NCI-H526 treated with DMSO at 0.1 percent for 48 hours (cell line): ENCODE measurements at regions not wholly inside any gene's neighbourhood (a gene's known extent, or its start where the extent isn't known, plus 50 kb on each side); places are given as distances from the start of the nearest gene placed in this dataset.

ENCODE experiments used
- DNase-seq: peaks from one replicate; lab custom pipeline; 2025; lab: John Stamatoyannopoulos, UW

DNA sequence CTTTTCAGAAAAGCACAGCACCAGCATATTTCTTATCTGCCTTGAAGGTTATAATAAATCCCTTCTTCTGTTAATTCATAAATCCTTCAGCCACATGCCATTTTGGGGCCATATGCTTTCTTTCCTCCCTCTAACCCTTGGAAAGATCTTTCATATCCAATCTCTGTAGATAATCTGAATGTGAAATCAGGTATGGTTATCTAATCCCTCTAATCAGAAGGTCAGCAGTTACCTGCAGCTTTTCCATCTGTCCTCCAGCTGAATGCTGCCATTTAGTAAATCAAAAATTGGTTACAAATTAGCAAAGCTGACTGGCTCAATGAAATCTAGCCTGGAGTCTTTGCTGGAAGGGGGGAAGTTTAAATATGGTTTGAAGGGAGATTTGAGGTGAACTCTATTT, 230.5 kb downstream of the PIK3C3 start:
- DNase-seq = no peak

DNA sequence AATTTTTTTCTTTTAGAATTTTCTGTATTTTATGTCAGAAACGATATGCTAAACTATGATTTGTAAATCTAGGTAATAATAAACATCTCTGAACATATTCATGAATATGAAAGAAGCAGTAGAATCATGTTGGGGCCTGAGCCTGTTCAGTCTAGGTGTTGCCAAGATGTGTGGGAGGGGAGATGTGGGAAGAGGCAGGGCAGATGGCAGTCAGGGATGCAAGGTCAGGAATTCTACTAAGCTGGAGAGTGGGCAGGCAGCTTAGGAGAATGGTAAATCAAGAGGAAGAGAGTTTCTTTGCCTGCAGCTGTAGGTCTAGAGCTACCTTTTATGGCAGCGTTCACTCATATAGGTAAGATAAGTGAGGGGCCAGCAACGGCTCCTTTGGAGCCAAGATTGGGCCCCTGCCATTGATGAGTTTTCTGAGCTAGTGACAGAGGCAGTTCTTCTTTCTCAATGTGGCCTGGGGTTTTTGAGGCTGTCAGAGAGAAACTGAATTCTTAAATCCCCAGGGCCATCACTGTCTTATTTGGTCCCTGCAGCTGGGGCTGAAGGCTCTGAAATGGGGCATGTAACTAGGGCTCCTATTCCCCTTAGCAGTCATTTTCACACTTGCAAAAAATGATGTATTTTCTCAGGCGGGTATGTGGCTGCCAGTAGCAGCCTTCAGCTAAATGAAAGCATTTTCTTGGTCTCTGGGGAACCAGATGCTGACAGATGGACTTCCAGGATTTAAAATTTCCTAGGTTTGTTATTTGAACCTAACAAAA, 232.8 kb downstream of the PIK3C3 start:
- no peak for DNase-seq

DNA sequence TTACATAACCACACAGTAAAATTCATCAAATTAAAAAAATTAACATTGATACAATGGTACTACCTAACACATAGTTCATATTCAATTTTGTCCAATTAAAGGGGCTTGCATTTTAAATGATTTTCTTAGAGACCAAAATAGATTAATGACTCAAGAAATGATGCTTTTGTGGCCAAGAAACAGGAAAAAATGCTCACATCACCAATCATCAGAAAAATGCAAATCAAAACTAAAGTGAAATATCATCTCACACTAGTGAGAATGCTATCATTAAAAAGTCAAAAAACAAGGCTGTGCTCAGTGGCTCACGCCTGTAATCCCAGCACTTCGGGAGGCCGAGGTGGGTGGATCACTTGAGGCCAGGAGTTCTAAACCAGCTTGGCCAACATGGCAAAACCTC, 235.6 kb downstream of the PIK3C3 start:
- DNase-seq = no peak

DNA sequence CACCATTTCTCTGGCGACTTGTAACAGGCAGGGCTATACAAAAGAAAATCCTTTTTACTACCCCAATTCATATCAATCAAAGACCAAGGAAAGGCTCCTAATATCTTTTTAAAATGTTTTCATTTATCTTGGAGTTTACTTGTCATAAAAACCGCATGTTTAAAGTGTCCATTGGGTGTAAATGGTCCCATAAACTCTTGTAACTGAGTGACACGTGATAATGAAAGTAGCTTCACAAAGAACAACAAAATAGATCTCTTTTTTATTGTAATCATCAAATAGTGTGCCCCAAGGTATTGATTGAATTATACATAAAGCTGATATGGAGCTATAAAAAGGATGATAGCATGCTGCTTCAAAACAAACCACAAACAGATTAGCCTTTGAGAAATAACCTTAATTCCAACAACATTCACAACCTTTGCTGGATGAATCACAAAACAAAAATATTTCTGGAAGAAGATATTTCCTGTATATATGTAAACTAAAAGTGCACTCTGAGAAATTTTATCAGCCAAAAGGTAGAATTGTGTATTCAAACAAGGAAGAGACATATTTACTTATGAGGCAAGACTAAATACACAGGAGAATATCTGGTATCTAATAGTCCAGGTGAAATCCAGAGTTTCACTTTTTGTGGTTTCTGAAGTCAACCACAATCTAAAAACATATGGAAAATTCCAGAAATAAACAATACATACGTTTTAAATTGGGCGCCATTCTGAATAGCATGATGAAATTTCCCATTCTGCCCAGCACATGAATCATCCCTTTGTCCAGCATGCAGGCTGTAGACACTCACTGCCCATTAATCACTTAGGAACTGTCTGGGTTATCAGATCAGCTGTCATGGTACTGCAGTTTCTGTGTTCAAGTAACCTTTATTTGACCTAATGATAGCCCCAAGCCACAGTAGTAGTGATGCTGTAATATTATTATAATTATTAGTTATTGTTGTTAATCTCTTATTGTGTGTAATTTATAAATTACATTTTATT, 237.5 kb downstream of the PIK3C3 start:
- DNase-seq = no peak

DNA sequence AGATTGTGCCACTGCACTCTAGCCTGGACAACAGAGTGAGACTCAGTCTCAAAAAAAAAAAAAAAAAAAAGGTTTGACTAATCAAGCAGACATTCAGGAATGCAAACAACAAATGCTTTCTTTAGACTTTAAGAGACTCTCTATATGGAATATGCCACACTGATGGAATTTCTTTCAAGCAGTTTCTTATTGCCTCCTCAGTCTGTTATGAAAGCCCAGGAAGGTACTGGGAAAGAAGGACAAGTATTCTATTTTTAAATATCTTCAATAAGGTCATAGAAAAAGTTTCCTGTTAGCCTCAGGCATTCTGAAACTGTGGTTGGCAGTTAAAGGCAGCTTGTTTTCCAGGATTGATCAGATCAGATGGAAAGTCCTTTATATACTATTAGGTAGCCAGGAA, 241.6 kb downstream of the PIK3C3 start:
- no peak for DNase-seq

DNA sequence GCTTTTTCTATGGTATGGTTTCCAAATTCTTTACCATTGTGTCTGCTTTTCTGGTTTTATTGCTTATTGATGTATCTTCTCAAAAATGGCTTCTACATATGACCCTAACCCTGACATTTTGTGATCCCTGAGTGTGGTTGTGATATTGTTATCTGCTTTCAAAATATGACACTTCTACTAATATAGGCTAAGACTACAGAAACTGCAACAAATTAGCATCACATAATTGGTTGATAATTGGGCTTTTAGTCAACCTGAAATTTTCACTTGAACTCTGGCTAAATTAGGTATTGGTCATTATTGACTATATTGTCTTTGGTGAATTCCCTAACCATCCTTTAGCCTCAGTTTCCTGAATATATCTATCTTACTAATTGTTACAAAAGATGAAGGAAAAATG, 246.1 kb downstream of the PIK3C3 start:
- DNase-seq = no peak

DNA sequence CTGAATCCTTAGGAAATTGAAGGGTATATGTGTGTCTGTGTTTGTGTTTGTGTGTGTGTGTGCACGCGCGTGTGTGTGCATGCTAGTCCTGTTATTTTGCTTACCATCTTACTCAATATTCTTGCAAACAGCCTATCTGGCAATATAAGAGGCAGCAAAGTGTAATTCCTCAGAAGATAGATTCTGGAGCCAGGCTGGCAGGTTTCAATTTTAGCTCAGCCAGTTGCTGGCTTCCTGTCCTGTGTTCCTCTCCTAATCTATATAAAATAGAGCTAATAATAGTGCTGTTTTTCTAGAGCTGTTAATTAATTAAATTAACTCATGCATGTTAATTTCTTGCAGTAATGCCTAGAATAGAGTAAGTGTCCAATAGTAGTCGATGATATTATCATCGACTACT, 256.2 kb downstream of the PIK3C3 start:
- no peak for DNase-seq

DNA sequence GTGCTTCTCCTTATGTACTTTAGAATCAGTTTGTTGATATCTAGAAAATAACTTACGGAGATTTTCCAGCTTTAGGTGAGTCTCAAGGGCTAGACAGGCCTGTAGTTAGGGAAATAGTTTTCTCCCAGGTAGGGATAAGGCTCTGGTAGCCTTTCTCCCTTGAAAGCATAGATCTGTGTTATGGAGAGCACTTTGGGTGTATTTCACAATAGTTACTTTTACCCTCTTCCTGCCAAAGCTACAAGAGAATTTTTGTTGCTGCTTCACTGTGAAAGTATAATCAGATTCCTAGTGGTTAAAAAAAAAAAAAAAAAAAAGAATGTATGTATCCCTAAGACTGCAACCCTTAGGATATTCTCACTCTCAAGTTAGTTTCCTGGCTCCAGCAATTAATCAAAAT, 267.5 kb downstream of the PIK3C3 start:
- DNase-seq = no peak

DNA sequence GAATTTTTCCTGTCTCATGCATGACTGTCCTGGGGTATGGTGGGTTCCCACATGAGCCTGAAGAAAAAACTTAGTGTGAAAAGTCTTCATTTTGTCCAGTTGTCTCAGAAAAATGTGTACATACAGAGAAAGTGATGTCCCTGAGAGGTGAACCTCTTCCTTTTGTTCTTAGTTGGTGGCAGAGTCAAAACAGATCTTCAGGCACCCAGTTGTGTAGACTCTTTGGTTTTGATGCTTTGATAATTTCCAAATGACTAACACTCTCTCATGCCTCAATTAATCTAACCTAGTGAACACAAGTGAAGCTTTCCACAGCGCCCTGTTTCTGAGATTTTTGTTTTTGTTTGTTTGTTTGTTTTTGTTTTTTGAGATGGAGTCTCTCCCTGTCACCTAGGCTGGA, 273.5 kb downstream of the PIK3C3 start:
- no peak for DNase-seq

DNA sequence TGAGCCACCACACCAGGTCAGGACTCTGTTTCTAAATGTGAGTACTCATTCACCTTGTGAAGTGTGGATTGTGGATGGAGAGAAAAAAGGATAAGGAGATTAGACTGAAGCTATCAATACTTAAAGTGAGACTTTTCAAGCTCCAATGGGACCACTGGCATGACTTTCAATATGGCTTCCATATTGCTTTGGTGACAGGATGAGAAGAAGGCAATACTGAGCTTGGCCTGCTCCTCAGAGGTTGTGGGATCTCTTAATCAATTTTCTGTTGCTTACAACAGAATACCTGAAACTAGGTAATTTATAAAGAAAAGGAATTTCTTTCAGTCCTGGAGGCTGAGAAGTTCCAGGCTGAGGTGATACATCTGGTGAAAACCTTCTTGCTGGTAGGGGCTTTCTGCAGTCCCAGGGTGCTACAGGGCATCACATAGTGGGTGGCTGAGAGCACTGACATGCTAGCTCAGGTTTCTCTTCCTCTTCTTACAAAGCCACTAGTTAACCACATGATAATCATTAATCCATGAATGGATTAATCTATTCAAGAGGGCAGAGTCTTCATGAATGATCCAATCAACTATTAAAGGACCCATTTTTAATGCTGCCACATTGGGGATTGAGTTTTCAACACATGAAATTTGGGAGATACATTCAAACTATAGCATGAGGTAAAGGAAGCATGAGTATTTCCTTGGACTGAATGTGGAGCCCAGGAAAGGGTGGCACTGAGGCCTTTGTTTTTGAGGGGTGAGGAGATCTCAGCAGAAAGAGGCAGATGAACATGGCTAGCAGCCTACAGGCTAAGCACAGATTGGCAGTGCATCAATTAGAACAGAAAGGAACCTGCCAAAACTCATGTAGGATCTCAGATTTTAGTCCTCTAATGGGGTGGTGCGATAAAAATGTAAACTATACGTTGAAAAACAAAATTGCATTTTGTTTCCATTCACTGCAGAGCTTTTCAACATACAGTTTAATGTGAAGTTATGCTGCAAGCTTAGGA, 274.5 kb downstream of the PIK3C3 start:
- DNase-seq = no peak

DNA sequence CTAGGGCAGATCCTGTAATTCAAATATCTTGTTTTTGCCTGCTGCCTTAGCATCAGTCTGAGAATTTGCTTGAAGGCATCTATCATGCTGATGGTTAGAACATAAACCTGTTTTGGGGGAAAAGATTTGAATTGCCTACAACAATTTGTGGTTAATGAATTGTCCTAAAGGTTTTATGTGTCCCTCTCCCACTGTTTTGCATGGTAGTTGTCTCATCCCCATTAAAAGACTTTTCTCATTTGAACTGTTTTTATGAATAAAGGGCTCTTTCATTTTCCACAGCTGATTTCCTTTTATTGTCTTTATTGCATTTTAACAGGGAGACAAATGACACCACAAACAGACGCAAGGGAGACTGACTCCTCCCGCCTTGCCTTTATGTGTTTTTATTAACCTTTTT, 275.6 kb downstream of the PIK3C3 start:
- DNase-seq = peak; percentile 1

DNA sequence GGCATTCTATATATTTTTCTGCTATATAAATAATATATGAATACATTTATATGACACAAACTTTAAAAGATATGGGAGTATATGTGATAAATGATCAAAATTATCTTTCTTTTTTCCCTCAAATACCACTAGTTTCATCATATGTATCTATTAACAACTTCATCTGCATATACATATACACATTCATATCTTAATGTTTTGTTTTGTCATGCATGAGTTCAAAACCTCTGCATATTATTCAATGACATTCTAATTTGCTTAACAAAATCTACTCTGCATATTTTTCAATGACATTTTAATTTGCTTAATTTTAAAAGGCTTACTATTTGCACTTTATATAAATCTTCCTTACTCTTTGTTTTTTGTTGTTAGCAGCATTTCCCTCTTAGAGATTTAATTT, 276.2 kb downstream of the PIK3C3 start:
- no peak for DNase-seq

DNA sequence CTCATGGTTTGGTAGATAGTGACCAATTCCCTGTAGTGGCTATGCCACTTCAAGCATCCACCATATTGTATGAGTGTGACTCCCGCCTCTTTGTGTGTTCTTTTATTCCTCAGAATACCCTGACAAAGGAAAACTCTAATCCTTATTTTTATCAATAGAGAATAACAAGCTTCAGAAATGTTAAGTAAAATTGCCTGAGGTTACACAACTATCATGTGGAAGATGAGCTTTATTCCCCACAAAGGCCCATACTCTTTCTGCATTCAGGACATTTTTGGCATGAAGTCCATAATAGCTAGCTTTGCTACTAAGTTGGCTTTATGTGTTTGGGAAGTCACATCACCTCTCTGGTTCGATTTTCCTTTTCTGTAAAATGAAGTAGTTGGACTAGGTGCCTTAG, 276.8 kb downstream of the PIK3C3 start:
- DNase-seq = no peak

DNA sequence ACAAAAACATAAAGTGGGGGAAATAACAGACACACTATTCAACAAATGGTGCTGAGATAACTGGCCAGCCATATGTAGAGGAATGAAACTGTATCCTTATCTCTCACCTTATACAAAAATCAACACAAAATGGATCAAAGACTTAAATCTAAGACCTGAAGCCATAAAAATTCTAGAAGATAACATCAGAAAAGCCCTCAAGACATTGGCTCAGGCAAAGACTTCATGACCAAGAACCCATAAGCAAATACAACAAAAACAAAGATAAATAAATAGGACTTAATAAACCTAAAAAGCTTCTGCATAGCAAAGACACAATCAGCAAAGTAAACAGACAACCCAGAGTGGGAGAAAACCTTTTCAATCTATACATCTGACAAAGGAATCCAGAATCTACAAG, 278.9 kb downstream of the PIK3C3 start:
- DNase-seq = no peak

DNA sequence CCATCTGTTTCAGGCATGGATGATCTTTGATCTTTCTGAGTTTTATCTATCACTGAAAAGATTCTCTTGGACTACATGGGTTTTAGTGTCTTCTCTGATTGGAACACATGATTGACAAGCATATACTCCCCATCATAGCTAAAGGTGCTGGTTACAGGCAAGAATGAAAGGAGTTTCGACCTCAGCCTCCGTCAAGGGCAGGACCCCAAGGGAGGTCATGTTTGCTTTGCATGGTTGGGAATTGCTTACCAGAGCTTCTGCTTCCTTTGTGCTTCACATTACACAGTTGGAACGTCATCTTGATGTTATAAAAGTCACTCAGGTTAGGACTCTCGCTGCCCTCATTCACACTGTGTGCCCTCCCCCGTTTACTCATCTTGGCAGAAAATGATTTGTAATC, 287.7 kb downstream of the PIK3C3 start:
- DNase-seq = no peak

DNA sequence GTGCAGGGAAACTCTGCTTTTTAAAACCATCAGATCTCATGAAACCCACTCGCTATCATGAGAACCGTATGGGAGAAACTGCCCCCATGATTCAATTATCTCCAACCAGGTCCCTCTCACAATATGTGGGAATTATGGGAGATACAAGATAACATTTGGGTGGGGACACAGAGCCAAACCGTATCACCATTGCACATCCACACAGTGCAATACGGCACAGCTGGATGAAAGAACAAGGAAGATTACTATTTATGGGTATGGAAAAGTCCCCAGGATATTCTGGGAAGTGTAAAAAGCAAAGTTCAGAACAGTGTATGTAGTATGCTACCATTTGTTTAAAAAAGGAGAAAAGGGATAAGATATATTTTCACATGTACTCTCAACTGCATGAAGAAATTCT, 290.1 kb downstream of the PIK3C3 start:
- DNase-seq = no peak

DNA sequence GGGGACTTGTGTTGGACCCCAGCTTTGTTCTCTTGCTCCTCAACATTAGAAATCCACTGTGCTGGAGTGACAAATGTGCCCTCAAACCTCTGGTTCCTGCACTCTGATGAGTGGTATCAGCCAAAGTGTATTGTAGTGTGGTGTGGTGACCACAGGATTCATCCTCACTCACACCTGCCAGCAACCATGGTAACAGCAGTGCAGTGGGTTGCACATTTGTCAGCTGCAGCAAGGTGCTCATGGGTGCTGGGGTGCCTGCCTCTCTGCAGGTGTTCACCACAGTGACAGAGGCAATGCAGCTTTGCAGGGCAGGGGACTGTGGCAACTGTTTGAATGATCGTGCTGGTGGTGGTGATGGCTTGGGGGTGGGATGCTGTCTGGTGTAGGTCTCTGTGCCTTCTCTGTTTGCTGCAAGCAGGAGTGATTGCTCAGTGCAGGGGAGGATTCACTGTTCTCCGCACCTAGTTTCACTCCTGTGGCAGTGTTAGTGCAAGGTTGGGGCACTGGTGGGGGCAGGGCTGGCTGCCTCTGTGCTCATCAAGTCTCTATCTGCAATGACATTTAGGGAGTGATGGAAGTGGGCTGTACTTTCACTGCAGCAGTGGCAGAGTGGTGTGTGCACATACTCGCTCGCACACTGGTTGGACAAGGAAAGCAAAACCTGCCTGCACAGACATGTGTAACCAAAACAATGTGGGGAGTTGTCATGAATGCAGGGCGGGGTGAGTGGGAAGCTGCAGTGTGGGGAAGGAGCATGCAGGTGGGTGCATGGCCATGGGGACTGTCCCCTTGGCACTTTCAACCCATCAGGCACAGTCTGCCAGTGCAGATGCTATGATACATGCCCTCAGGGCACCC, 301.1 kb downstream of the PIK3C3 start:
- no peak for DNase-seq

DNA sequence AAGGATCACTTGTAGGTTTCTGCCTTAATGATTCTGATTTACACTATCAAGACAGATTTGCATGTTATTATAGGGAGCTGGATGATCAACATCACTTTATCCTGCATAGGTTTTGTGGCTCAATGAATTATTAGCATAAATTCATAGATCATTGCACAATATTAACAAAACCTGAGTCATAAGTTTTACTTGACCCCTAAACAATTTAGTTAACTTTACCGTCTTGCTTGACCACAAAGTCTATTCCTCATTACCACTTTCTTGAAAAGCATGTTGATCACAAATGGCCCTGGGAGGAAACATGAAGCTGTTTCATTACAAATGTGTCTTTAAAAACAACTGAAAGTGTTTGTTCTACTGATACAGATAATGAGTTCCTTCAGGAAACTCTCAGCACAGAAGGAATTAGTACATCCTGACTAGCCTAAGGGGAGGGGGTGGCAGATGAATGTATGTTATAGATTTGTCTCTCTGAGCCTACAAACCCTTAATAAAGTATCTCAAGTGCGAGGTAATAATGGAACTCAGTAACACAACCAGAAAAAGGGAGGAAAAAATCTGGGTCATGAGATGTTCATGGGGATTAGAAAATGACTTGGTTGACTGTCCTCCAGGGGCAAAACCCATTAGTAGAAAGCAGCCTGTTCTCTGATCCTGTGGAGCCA, 303.4 kb downstream of the PIK3C3 start:
- no peak for DNase-seq

DNA sequence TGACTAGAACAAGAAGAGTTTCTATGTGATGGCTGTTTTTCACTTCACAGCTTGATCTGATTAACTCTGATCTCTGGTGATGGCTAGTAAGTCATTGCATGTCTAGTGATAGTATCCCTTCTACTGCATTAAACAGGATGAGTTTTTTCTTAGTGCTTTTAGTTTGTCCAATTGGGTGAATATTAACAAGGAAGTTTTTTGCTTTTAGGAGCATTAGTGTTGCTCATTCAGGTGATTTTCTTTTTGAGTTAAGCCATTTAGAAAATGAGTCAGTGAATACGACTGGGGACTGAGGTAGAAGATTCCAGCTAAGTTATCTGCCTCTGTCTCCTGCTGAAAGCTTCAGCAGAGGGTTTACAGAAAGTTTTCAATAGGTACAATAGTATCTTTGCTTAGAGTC, 306.7 kb downstream of the PIK3C3 start:
- DNase-seq = no peak

DNA sequence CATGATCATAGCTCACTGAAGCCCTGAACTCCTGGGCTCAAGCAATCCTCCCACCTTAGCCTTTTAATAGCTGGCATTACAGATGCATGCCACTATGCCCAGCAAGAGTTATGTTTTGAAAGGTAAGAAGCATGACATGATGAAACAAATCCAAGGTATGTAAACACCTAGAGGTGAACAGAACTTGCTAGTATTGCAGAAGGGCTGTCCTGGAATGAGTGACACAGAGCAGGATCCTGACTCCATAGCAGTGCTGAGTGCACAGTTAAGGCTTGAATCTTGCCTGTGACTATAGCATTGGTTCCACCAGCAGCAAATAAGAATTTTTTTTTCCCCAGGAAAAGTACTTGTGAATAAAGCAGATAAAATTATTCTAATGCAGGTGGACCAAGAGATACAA, 309.5 kb downstream of the PIK3C3 start:
- no peak for DNase-seq
